Keratinocyte (primary cell): ENCODE measurements at regions not wholly inside any gene's neighbourhood (a gene's known extent, or its start where the extent isn't known, plus 50 kb on each side); places are given as distances from the start of the nearest gene placed in this dataset.

ENCODE experiments used
- CTCF ChIP-seq, 3 experiments: IDR thresholded peaks in 1 of 3; conservative IDR thresholded peaks in 1 of 3; optimal IDR thresholded peaks in 1 of 3; 2 replicates in 2 of 3; 3 replicates in 1 of 3; pipeline versions ENCODE3 to v1.5.1; 2011; ENCODE audit warnings: low read length in 3 of 3, mild to moderate bottlenecking in 3 of 3, moderate library complexity in 2 of 3, control low read depth in 1 of 3, inconsistent platforms in 1 of 3; ENCODE audit not compliant: insufficient read depth in 2 of 3; ENCODE audit errors: extremely low read depth in 1 of 3
- EZH2 ChIP-seq: IDR thresholded peaks from one replicate; pipeline ENCODE4 v1.6.1; 2012; ENCODE audit warnings: inconsistent platforms, mild to moderate bottlenecking, low read length, moderate library complexity

DNA sequence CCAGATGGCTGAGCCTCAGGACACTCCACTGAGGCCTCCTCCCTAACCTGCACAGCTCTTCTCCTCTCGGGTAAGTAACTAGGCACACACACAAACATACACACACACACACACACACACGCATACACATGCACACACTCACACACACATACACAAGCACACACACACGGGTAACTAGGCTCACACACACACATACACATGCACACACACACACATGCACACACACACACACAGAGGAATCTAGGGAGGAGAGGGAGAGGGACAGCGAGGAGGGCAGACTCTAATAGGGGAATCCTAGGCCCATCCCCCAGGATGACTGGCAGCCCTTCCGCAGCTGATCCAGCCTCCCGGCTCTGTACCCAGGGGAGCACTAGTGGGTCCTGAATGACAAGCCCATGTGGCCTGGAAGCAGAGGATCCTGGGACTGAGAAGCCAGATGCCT is 177.4 kb upstream of the LINGO1 start:
- TF ChIP-seq CTCF (optimal IDR thresholded peaks at IDR 0.05 in 1 of 3, IDR thresholded peaks at IDR 0.05 in 1 of 3, conservative IDR thresholded peaks at IDR 0.05 in 1 of 3; ENCODE audit: extremely low read depth in 1 of 3, insufficient read depth in 2 of 3, low read length in 3 of 3) (no peak), EZH2 (no peak)
